ENCODE measurements at regions not wholly inside any gene's neighbourhood (a gene's known extent, or its start where the extent isn't known, plus 50 kb on each side); places are given as distances from the start of the nearest gene placed in this dataset.

DNA sequence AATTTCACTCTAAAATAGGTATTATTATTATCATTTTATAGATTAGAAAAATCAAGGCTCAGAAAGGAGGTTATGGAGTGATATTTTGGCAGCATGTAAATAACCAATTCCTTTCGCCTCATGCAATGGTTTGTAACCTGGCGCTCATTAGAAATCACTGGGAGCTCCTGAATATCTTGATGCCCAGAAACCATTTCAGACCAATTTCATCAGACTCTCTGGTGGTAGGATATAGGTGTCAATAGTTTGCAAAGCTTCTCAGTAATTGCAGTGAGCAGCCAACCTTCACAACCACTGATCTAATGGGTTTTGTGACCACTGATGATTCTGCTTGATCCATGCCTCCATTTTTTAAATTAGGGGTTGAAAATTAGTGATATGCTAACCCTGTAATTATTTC, 57.8 kb upstream of the ZC3H12C start:
- ChIA-PET CTCF (no interaction called here), POLR2A (no interaction called here)
- TF ChIP-seq ARNT (IDR thresholded peaks at IDR 0.05) = no peak
- TF ChIP-seq NFRKB (IDR thresholded peaks at IDR 0.05) = no peak
- no peak for TF ChIP-seq ZNF384 (IDR thresholded peaks at IDR 0.05)
- no peak for TF ChIP-seq SP1 (IDR thresholded peaks at IDR 0.05)
- TF ChIP-seq HDGF (IDR thresholded peaks at IDR 0.05; ENCODE audit: borderline replicate concordance) = no peak
- TF ChIP-seq ELF4 (IDR thresholded peaks at IDR 0.05) = no peak
- no peak for TF ChIP-seq CTBP1 (IDR thresholded peaks at IDR 0.05; ENCODE audit: borderline replicate concordance)
- TF ChIP-seq L3MBTL2 (conservative IDR thresholded peaks at IDR 0.05) = no peak
- no peak for TF ChIP-seq BHLHE40 (IDR thresholded peaks at IDR 0.05; ENCODE audit: borderline replicate concordance)
- no peak for TF ChIP-seq SUZ12 (IDR thresholded peaks at IDR 0.05)
- DNase-seq (ENCODE audit: extremely low spot score) = no peak

DNA sequence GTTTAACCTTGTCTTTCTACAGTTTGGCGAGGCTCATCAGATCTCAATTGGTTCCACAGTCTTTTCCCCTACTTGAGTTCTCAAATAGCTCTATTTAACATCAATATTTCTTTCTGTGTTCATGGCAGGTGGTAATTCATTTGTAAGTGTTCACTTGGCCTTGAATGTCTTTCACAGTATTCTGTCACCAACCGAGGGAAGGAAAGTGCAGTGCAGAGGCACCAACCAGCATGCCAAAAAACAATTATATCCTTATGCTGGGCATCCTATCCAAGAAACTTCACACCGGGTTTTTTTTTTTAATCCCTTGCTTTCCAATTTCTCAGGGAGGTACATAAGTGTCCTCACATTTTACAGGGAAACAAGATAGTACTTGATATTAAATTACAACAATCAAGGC, 55.0 kb upstream of the ZC3H12C start:
- no peak for TF ChIP-seq SP1 (IDR thresholded peaks at IDR 0.05)
- no peak for TF ChIP-seq HDGF (IDR thresholded peaks at IDR 0.05; ENCODE audit: borderline replicate concordance)
- no peak for TF ChIP-seq CTBP1 (IDR thresholded peaks at IDR 0.05; ENCODE audit: borderline replicate concordance)
- no peak for TF ChIP-seq FOXM1 (IDR thresholded peaks at IDR 0.05; ENCODE audit: borderline replicate concordance)
- no peak for TF ChIP-seq FOXA1 (IDR thresholded peaks at IDR 0.05)
- TF ChIP-seq BHLHE40 (IDR thresholded peaks at IDR 0.05; ENCODE audit: borderline replicate concordance) = no peak
- no peak for TF ChIP-seq ARNT (IDR thresholded peaks at IDR 0.05)
- no peak for TF ChIP-seq NFRKB (IDR thresholded peaks at IDR 0.05)
- TF ChIP-seq, protein P1, sequence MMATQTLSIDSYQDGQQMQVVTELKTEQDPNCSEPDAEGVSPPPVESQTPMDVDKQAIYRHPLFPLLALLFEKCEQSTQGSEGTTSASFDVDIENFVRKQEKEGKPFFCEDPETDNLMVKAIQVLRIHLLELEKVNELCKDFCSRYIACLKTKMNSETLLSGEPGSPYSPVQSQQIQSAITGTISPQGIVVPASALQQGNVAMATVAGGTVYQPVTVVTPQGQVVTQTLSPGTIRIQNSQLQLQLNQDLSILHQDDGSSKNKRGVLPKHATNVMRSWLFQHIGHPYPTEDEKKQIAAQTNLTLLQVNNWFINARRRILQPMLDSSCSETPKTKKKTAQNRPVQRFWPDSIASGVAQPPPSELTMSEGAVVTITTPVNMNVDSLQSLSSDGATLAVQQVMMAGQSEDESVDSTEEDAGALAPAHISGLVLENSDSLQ (IDR thresholded peaks at IDR 0.05) = no peak
- no peak for TF ChIP-seq FOXK2 (IDR thresholded peaks at IDR 0.05)
- TF ChIP-seq TARDBP (IDR thresholded peaks at IDR 0.05) = no peak
- TF ChIP-seq L3MBTL2 (conservative IDR thresholded peaks at IDR 0.05) = no peak
- no peak for TF ChIP-seq LEF1 (IDR thresholded peaks at IDR 0.05; ENCODE audit: borderline replicate concordance)
- CTCF ChIA-PET = no interaction called here
- POLR2A ChIA-PET = no interaction called here
- DNase-seq (ENCODE audit: extremely low spot score) = no peak
